ENCODE measurements at regions not wholly inside any gene's neighbourhood (a gene's known extent, or its start where the extent isn't known, plus 50 kb on each side); places are given as distances from the start of the nearest gene placed in this dataset.

DNA sequence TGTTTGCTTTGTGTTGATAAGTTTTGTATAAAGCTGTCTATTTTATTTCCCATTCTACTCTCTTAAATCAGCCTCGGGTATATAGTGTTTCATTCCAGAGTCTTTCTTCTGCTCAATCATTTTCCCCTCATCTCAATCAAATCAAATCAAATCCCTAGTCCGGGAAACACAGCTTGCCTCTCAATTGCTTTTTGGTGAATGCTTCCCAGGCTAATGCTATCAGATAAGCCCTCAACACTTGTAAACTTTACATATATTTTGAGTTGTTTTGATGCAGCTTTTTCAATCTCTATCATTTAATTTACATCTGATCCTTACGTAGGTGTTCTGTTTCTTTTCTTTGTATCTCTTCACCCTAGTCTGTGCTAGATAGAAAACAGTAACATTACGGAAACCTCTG lies 416.7 kb upstream of the PDE3A start:
- no peaks in the 10 kb centered on the region for H3K27me3 ChIP-seq (ENCODE audit: control insufficient read depth, insufficient read depth, low read length)
- ChIA-PET CTCF (interaction anchor here (0.7 kb wide), 1 partner anchor 768 kb away, joined by 3 read pairs; no protein-coding TSS in a partner anchor), POLR2A (no interaction called here)
- H3K4me1 ChIP-seq (ENCODE audit: control insufficient read depth, insufficient read depth, low read length), result no peaks in the 10 kb centered on the region
- DNase-seq (ENCODE audit: low read depth, low spot score) (no peak), ATAC-seq (no peak)
- in situ Hi-C loops (cut with HindIII; ENCODE audit: low pct_unique_long_range_greater_than_20kb, low sequenced_read_pairs) (no loop called here), intact Hi-C loops (cut with micrococcal nuclease; ENCODE audit: unreplicated experiment) (no loop called here)
- TF ChIP-seq SIN3A (IDR thresholded peaks at IDR 0.05; ENCODE audit: borderline replicate concordance, insufficient read depth, low read depth, low read length) (no peak), TCF7L2 (IDR thresholded peaks at IDR 0.05; ENCODE audit: low read depth, low read length) (no peak), POLR2AphosphoS5 (IDR thresholded peaks at IDR 0.05; ENCODE audit: low read depth, low read length) (no peak)
- TF ChIP-seq, protein P1, sequence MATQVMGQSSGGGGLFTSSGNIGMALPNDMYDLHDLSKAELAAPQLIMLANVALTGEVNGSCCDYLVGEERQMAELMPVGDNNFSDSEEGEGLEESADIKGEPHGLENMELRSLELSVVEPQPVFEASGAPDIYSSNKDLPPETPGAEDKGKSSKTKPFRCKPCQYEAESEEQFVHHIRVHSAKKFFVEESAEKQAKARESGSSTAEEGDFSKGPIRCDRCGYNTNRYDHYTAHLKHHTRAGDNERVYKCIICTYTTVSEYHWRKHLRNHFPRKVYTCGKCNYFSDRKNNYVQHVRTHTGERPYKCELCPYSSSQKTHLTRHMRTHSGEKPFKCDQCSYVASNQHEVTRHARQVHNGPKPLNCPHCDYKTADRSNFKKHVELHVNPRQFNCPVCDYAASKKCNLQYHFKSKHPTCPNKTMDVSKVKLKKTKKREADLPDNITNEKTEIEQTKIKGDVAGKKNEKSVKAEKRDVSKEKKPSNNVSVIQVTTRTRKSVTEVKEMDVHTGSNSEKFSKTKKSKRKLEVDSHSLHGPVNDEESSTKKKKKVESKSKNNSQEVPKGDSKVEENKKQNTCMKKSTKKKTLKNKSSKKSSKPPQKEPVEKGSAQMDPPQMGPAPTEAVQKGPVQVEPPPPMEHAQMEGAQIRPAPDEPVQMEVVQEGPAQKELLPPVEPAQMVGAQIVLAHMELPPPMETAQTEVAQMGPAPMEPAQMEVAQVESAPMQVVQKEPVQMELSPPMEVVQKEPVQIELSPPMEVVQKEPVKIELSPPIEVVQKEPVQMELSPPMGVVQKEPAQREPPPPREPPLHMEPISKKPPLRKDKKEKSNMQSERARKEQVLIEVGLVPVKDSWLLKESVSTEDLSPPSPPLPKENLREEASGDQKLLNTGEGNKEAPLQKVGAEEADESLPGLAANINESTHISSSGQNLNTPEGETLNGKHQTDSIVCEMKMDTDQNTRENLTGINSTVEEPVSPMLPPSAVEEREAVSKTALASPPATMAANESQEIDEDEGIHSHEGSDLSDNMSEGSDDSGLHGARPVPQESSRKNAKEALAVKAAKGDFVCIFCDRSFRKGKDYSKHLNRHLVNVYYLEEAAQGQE (IDR thresholded peaks at IDR 0.05; ENCODE audit: insufficient read depth in 1 of 2, low read depth in 2 of 2, low read length in 1 of 2), result no peak
- TF ChIP-seq, protein P2, sequence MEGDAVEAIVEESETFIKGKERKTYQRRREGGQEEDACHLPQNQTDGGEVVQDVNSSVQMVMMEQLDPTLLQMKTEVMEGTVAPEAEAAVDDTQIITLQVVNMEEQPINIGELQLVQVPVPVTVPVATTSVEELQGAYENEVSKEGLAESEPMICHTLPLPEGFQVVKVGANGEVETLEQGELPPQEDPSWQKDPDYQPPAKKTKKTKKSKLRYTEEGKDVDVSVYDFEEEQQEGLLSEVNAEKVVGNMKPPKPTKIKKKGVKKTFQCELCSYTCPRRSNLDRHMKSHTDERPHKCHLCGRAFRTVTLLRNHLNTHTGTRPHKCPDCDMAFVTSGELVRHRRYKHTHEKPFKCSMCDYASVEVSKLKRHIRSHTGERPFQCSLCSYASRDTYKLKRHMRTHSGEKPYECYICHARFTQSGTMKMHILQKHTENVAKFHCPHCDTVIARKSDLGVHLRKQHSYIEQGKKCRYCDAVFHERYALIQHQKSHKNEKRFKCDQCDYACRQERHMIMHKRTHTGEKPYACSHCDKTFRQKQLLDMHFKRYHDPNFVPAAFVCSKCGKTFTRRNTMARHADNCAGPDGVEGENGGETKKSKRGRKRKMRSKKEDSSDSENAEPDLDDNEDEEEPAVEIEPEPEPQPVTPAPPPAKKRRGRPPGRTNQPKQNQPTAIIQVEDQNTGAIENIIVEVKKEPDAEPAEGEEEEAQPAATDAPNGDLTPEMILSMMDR (IDR thresholded peaks at IDR 0.05), result no peak
- H3K36me3 ChIP-seq (ENCODE audit: control insufficient read depth, insufficient read depth, low read length), result no peaks in the 10 kb centered on the region
- H3K9me3 ChIP-seq (ENCODE audit: control insufficient read depth, insufficient read depth, low read depth, low read length), result no peaks in the 10 kb centered on the region
- H3K27ac ChIP-seq (ENCODE audit: low read length), result no peak overlapping the region
- BruUV-seq (replicated peaks), result no TSS peak
- H3K4me3 ChIP-seq (ENCODE audit: low read depth in 2 of 2, low read length in 2 of 2), result no peak overlapping the region

DNA sequence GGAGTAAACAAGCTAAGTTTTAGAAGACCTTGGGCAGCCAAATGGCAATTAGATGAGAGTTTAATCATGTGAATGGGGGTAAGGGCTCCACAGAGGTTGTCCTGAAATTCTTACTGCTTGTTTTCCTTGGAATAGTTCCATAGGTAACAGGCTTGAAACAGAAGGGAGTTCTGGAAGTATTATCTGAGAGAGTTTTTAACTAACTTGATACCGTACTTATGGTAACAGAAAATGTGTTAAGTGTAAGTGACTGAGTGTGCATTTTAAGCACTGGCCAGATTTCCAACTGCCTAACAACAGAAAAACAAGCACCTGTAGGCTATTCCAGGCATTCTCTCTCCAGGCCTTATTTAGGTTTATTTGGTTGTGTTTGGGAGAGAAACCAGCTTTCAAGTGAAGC lies 414.6 kb upstream of the PDE3A start:
- Histone ChIP-seq H3K27ac (ENCODE audit: low read length) (no peak overlapping the region), H3K36me3 (ENCODE audit: control insufficient read depth, insufficient read depth, low read length) (no peaks in the 10 kb centered on the region), H3K4me3 (ENCODE audit: low read depth in 2 of 2, low read length in 2 of 2) (no peak overlapping the region), H3K4me1 (ENCODE audit: control insufficient read depth, insufficient read depth, low read length) (no peaks in the 10 kb centered on the region), H3K27me3 (ENCODE audit: control insufficient read depth, insufficient read depth, low read length) (no peaks in the 10 kb centered on the region), H3K9me3 (ENCODE audit: control insufficient read depth, insufficient read depth, low read depth, low read length) (no peaks in the 10 kb centered on the region)
- no TSS peak for BruUV-seq (replicated peaks)
- CTCF ChIA-PET, result interaction anchor here (0.5 kb wide), 1 partner anchor 13 kb away, joined by 3 read pairs; no protein-coding TSS in a partner anchor
- DNase-seq (ENCODE audit: low read depth, low spot score) (no peak), ATAC-seq (no peak)
- in situ Hi-C loops (cut with HindIII; ENCODE audit: low pct_unique_long_range_greater_than_20kb, low sequenced_read_pairs), result no loop called here
- intact Hi-C loops (cut with micrococcal nuclease; ENCODE audit: unreplicated experiment), result no loop called here
- TF ChIP-seq POLR2AphosphoS5 (IDR thresholded peaks at IDR 0.05; ENCODE audit: low read depth, low read length), result no peak
- TF ChIP-seq, protein P1 (IDR thresholded peaks at IDR 0.05; ENCODE audit: insufficient read depth in 1 of 2, low read depth in 2 of 2, low read length in 1 of 2), result no peak
- POLR2A ChIA-PET, result no interaction called here
